Activated CD4-positive, alpha-beta T cell treated with anti-CD3 and anti-CD28 coated beads for 24 hours (primary cell): ENCODE measurements at regions not wholly inside any gene's neighbourhood (a gene's known extent, or its start where the extent isn't known, plus 50 kb on each side); places are given as distances from the start of the nearest gene placed in this dataset.

ENCODE experiments used
- DNase-seq, 2 donors: peaks; one replicate each; pipeline ENCODE4 v3.0.0-alpha.2; 2020; ENCODE audit warnings: low read depth in 2 of 2

DNA sequence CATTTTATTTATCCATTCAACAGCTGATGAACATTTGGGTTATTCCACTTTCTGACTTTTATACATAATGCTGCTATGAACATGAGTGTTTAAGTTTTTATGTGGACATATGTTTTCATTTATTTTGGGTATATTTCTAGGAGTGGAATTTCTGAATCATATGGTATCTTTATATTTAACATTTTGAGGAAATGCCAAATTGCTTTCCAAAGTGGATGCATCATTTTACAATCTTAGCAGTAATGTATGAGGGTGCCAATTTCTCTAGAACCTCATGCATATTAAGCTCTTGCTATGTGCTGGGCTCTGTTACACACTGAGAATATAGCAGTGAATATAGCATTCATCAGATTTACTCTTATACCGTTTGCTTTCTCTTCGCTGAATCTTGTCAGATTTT is 983.7 kb downstream of the STIM2 start:
- no peak for DNase-seq

DNA sequence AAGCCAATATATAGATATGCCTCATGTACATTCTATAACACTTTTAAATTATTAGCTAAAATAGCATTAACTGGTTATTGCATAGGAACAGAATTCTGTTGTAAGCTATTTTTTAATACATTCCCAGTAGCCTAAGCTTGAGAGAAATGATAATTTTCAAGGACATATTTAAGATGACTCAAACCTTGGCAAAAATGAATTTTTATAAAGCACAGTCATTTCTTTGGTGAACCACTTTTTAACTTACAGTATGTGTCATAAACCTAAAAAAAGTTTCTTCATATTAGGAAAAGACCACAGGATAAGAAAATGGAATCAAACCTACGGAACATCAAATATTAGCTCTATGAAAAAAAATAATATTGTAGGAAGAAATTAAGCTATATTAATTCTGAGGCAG is 986.3 kb downstream of the STIM2 start:
- DNase-seq = no peak

DNA sequence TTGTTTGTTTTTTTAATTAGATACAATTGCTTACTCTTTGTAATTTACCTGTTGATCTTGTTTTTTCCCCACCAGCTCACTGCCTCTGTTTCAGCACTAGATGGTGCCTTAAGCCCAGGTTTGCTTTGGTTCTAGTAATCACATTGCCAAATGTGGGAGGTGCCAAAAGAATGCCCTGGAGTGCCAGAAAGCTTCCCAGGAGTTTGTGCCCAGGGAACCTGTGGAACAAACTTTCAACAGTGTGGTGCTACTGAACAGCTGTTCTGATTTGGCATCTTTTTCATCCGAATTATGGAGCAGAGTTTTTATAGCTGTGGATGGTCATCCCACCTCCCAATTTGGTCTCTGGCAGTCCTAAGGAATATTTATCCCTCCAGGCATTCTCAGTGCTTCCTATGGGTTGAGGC is 1000.7 kb downstream of the STIM2 start:
- no peak for DNase-seq

DNA sequence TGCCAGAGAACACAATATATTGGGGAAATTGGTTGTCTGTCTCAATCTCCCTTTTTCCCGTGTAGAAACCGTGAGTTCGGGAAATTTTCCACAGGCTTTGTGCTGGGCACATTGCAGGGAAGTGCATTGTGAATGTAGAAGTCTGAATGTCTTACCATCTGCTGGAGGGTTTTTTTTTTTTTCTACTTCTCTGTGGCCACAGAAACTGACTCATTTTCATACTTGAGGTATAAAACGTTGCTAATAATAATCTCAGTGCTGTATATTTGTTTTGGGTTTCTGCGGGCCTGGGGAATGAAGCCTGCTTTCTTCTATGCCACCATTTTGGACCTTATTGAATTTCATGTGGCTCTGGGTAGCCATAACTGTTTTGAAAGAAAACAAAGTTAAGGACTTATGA is 1001.2 kb downstream of the STIM2 start:
- no peak for DNase-seq

DNA sequence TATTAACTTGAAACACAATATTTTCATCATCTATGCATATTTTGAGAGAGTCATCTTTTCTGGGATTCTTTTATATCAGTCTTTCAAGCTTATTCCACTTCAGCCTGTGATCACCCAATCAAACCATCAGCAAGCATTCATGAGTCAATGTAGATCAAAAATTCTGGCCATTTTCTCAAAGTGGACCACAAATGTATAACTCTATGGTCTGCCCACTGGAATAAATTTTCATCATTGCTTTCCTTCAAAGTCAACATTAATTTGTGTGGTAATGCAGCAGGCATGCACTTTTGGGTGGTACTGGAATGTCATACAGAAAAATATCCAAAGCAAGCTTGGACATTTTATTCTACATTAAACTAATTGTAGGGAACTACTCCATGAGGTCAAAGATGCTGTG is 1013.0 kb downstream of the STIM2 start:
- DNase-seq = no peak

DNA sequence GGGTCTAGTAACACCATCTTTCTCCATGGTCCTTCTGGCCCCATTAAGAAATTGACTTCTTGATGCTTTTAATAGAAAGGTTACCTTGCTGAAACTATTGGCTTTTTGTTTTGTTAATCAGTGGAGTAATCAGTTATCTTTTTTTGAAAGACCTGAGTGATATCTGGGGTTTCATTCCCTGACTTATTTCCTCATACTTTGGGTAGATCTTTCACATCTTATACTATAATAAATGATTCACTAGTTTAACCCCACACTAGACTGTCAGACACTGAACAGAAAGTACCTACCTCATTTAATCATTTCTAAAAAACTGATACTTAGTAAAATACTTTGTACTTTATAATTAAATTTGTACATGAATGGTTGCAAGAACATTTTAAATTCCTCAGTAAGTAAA is 1021.1 kb downstream of the STIM2 start:
- DNase-seq = no peak

DNA sequence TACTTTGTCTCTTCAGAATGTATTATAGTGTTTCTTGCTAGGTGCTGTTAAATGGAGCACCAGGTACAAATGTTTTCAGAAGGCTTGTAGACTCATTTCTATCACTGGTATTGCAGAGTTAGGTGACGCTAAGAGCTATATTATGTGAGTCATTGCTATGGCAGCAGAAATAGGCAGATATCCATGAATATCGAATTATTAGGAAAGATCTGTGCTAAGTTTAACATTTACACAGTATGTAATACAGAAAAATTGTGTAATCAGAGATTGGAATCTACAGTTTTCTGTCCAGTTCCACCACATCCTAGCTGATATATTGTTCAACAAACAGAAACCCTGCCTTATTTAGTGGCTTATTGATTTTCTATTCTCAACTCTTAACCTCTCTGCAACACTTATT is 1025.5 kb downstream of the STIM2 start:
- no peak for DNase-seq

DNA sequence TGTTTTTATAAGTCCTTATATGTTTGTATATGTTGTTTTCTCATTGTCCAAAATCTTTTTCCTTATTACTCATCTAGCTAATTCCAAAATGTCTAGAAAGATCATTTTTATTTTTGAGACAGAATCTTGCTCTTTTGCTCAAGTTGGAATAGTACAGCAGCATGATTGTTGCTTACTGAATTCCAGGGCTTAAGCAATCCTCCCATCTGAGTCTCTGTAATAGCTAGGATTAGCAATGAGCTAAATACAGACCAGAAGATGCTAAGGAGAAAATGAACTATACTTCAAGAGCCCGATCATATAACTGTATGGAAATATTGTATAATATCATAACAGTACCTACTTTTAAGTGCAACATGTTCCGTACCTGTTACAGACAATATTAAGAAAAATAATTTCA is 1027.0 kb downstream of the STIM2 start:
- no peak for DNase-seq

DNA sequence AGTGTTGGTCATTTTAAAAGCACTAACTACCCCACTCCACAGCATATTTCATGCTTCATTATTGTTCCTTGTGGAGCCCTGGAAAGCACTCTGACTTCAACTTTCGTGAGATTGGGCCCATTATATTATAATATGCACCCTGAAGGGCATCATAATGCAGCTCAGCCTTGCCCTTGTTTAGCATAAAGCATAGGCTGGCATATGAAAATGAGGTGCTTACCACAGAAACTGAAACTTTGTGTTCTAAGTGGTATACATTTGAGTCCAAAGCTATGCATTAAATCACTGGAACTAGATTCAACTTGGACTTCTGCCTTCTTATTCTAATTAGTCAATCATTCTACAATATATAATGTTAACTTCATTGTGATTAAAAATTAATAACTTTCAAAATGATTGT is 1027.9 kb downstream of the STIM2 start:
- DNase-seq = no peak

DNA sequence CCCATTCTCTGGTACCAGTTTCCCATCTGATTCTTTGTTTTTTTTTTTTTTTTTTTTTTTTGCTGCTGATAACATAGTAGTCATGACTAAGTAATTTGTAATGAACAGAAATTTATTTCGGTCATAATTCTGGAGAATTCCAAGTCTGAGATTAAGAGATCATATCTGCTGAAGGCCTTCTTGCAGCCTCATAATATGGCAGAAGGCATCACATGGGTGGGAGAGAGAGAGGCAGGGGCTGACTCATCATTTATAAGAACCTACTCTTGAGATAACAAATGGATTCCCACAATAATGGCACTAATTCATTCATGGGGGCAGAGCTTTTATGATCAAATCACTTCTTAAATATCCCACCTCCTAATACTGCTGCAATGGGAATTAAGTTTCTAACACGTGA is 1034.3 kb downstream of the STIM2 start:
- DNase-seq = no peak

DNA sequence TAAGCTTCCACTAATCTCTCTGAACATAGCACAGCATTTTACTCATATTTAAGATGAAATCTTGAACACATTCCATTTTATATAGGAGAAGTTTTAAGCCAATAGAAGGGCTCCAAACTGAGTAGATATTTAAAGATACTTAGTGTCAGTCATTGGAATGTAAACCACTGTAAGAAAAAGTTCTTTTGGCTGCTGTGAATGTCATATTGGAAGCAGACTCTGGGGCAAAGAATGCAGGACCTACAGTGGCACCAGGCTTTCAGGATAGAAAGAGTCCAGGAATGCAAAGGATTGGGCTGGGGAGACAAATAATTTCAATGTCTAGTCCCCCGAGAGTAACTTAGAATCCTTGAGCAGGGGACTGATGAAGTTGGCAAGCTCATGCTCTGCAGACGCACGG is 1047.7 kb downstream of the STIM2 start:
- DNase-seq = no peak

DNA sequence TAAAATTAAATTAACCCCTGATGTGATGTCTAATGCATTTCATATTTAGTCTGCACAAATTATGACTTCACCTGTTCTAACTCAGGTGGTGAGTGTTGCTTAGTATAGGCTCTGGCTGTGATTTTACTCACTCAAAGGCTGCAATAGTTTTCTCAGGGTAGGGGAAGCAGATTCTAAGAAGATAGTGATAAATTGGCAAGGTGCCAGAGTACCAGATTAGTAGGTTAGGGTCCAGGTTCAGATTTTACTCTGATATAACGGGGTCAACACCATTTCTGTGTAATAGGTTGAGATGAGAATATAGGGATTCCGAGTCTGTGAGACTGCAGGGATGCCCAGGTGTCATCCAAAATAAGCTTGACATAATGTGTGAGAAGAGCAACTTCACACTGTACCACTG is 1049.6 kb downstream of the STIM2 start:
- no peak for DNase-seq

DNA sequence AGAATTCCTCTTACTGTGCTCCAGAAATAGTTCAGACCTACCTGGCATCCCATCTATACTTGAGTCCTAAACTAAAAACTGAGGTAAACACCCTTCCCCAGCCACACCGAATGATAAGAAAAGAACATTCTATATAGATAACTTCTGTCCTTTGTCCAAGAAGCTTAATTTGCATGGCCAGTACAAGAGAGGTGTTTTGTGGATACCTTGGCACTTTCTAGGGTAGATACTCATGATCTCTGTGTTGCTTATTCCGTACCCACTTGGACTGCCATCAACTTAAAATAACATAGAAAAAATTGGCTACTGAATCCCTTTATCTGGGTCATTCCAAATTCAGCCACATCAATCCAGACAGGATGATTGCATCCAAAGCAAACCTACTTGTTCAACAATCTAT is 1050.4 kb downstream of the STIM2 start:
- no peak for DNase-seq

DNA sequence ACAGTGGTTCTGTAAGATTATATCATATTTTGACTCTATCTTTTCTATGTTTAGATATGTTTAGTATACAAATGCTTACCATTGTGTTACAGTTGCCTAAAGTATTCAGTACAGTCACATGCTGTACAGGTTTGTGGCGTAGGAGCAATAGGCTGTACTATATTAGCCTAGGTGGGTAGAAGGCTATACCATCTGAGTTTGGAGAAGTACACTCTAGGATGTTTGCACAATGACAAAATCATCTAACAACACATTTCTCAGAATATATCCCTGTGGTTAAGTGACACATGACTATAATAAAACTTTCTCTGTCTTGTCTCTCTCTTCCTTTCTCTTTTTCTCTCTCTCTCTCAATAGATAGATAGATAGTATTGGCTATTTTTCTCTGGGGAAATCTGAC is 1053.1 kb downstream of the STIM2 start:
- DNase-seq = no peak

DNA sequence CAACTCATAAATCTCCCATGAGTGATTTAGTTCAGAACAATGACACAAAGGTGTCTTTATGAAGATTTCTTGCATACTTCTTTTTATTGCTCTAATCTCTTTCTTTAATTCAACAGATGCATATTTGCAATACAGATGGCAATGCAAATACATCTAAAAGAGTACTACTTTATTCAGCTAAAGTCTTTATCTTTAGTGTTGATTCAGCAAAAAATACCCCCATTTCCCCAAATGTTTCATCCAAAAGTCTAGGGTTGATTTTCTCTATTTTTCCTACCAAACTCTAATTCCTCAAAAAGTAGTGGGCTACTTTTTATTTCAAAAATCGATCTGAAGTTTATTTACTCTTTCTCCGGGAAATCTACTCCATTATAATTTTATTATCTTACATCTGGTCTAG is 1055.2 kb downstream of the STIM2 start:
- no peak for DNase-seq

DNA sequence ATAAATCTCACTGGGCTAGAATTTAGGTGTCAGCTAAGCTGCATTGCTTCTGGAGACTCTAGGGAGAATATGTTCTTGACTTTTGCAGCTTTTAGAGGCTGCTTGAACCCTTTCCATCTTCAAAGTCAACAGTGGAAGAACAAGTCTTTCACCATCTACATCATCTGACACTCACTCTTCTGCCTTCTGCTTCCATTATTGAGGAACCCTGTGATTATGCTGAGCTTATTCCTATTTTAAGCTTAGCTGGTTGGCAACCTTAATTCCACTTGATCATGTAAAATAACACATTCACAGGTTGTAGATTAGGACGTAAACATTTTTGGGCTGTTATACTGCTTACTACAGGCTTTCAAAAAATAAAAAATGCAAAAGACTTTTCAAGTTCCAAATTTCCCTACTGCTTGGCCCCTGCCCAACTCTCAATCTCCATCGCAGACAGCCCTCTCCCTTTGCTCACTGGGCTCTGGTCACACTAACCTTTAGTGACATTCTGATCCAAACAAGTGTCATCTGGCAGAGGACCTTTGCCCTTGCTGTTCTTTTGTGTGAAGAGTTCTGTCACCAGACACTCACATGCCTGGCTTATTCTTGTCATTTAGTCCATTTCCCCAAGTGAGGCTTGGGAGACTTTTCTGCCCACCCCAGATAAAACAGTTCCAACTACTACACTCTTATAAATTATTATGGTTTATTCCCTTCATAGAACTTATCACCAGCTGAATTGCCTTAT is 1056.0 kb downstream of the STIM2 start:
- DNase-seq = no peak

DNA sequence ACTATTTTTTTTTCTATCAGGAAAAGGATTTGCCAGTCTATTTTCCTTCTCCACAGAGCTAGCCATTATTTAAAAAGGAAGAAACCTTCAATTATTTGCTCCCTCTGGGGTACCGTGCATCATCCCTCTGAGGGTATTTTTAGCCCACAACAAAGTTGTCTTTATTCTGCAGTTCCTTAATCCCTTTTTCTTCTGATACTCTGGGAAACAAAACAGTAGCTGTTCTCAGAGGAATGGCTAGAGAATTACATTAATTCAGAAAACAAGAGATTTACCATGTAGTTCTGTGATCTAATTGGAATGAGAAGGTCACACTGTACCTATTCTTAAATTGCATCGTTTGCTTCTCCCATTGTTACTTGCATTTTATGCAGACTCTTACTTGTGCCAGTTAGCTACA is 1056.7 kb downstream of the STIM2 start:
- DNase-seq = no peak

DNA sequence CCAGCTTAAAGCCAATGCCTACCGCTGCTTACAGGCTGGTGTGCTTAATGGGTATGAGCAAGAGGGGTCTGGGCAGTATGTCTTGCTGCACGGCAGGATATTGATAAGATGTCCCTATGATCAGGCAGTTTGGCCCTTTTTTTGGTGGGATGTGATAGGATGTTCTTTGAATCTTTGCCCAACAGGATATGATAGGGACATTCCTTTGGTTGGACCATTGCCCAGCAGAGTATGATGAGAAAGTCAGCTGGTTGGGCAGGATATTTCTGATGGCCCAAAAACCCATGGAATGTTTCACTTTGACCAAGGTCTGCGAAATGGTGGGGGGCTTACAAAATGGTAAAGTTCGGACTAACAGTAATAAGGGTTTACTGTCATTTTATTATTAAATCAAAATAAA is 1060.6 kb downstream of the STIM2 start:
- DNase-seq = no peak

DNA sequence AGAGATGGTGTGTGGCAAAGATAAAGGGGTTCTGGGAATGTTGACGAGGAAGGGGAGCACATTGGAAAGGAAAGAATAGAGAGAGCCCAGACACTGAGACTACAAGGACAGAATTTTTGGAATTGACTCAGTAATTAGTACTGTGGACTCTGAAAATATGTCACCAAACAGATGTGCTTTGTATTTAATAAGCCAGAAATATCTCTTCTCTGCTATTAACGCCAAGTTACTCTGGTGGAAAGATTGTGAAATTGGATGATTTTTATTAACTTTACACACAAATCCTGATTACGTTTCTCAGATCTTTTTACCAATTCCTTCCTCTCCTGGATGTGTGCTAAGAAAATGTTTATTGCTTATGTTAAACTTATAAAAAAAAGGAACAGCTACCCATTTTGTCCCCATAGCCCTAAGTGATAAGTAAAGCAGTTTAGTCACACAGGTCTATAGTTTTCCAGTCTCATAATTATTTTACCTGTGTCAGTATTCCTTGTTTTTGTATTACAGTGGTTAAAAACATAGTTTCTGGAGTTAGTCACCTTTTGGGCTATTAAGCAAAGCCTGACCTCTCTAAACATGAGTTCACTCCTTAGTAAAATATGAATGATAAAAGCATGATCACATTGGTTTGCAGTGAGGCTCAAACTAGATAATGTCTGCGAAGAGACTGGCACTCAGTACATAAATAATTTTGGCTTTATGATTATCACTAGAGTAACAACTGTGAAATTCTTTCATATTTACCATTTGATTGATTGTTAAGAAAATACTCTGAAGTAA is 1068.3 kb downstream of the STIM2 start:
- no peak for DNase-seq

DNA sequence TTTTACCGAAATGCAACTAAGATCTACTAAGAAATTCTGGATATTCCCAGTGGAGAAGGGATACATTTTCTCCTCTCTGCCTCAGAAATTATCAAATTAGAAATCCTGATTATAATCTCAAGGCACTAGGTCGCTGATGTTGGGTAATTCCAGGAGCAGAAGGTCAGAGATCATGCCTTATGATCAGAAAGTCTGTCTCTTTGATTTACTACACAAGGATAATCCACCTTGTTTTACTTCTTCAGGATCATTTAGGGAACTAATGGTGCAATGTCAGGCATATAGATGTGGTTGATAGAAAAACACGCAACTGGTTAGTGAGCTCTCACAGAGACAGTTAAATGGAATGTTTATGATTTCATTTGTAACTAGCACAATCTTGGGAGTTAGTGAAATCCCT is 1069.7 kb downstream of the STIM2 start:
- no peak for DNase-seq

DNA sequence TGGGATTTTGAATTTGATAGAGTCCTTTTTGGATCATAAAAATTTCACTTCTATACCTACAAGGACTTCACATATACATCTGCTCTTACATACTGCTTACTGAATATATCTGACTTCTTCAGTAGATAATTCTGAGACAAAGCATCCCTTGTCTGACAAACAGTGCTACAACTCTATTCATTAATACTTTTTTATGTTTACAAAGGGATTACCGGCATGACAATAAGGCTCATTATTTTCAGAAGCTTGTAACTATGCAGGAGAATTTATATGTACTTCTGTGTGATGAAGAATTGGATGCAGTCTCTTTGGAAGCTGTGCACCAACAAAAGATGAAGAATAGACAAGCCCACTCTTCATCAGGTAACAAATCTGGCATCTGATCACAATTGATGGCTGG is 1070.3 kb downstream of the STIM2 start:
- DNase-seq = no peak

DNA sequence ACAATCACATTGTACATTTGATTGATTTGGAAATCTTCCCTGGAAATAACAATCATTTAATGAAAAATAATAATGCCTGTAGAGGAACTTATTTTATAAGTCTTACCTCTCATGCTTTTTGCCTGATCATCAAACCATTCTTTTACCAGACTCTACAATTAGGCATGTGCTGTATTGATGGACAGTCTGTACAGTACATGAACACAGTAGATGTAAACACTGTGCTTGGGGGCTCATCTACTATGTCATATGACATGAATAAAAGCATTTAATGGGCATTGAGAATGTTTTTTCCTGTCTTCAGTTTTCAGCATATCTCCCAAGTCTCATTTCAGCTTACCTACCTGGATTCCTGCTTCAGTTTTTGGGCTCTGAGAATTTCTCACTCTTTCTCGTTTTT is 1070.9 kb downstream of the STIM2 start:
- no peak for DNase-seq

DNA sequence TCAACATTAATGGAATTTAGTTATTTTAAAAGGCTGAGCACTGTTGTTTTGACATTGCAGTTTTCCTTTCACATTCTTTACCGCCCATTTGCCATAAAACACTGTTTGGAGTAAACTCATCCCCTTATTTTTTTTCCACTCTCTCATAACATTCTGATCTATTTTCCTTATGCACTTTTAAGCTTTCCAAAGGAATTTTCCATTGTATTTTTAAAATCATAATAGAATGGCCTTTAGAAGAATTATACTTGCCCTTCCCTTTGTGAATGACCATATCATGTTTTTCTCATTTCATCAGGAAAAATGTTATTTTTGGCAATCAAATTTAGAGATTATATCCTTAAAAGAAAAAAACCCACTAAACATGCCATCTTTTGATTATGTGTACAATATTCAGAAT is 1074.2 kb downstream of the STIM2 start:
- no peak for DNase-seq

DNA sequence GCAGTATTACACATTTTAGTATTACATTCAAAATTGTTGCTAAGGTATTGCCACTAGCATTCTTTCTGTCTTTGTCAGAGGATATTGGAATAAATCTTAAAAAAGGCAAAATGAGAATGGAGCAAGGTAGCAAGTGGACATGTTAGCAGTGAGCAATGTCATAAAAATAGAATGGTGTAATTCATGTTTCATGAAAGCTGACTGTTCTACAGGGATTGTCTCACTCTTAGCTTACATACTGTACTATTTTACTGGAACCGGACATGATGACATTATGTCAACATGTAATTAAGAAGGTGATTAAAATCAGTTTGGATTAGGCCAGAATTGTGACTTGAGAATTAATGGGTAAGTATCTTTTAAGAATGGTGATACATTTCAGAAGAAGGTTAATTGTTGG is 1086.2 kb downstream of the STIM2 start:
- DNase-seq = no peak
